ENCODE measurements at regions not wholly inside any gene's neighbourhood (a gene's known extent, or its start where the extent isn't known, plus 50 kb on each side); places are given as distances from the start of the nearest gene placed in this dataset.

DNA sequence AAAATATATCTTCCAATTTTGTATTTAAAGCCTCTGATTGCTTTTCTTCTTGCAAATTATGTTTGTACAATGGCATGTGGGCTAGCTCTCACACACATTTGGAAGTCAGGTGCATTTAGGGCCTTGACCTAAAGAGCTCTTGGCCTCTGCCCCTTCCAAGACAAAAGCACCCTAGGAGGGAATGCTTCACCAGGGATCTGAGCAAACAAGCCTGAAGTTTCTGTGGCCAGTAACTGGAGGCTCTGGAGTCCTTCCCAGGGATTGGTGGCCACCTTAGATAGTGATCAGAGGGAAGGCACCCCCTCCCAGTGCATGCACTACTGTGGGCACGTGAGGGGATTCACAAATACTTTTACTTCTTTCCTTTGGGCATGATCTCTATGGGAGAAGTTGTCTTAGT is 60.3 kb upstream of the DIPK2B start:
- in situ Hi-C loops (cut with HindIII; ENCODE audit: low sequenced_read_pairs) = no loop called here

- in situ Hi-C loops (cut with HindIII; ENCODE audit: low sequenced_read_pairs) = no loop called here
Measured at GRCh38 chrX:45258731-45259402, 58.2 kb upstream of the DIPK2B start.

Measured in DLD1 (cell line).